T-helper 2 cell treated with Interferon-gamma antibody and Interleukin-4, amounts not matched to agents 5 μg/mL and 100 μg/mL, for 36 hours (primary cell): ENCODE measurements at regions not wholly inside any gene's neighbourhood (a gene's known extent, or its start where the extent isn't known, plus 50 kb on each side); places are given as distances from the start of the nearest gene placed in this dataset.
"Not testable (repeated sequence)": the region's sequence is repeated elsewhere in the genome, so short reads cannot be mapped to it uniquely, and the experiment has no call there.

Source experiments
- DNase-seq: peaks from one replicate; pipeline ENCODE4 v3.0.0; 2021; ENCODE audit warnings: low spot score
- H3K27ac Mint-ChIP-seq: one replicate; pipeline ENCODE4 v1.8.0; 2021; ENCODE audit warnings: mild to moderate bottlenecking, mixed read lengths
- H3K27me3 Mint-ChIP-seq: one replicate; pipeline ENCODE4 v1.8.0; 2021; ENCODE audit warnings: low read depth, mixed read lengths
- H3K36me3 Mint-ChIP-seq: one replicate; pipeline ENCODE4 v1.8.0; 2021; ENCODE audit warnings: low read depth, mixed read lengths
- H3K4me1 Mint-ChIP-seq: one replicate; pipeline ENCODE4 v1.8.0; 2021; ENCODE audit warnings: low read depth, mixed read lengths
- H3K4me3 Mint-ChIP-seq: one replicate; pipeline ENCODE4 v1.8.0; 2022; ENCODE audit warnings: mild to moderate bottlenecking, moderate library complexity, mixed read lengths
- H3K9me3 Mint-ChIP-seq: one replicate; pipeline ENCODE4 v1.8.0; 2021; ENCODE audit warnings: mixed read lengths

DNA sequence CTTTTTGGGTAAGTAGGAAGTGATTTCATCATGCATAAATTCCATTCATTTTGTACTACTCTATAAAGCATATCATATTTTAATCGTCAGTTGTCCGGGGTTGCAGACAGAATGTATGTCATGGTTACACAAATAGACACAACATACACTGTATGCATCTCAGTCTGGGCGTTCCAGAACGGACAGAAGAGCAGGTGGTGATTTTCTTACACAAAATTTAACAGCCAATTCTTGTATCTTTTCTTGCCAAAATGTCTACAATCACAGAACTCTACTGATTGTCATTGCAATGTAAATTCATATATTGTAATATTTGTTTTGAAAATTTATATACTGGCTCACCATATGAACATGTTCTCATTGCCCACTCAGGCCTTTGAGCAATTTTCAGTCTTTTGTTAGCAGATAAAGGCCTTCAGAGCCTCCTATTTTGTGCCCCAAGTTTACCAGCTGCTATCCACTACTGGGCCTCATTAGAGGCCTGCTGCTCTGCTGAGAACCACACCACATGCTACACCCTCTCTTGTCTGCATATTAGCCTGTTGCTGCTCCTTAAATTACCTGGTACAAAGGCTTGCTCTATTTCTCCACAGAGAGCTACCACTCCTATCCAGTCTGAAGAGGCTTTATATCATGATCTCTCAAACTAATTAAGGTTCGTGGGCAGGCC, 61.5 kb downstream of the PRDM13 start:
- Mint-ChIP-seq H3K4me3 (no peak overlapping the region), H3K36me3 (no peaks in the 10 kb centered on the region), H3K9me3 (no peaks in the 10 kb centered on the region), H3K4me1 (no peaks in the 10 kb centered on the region), H3K27me3 (peaks cover 3% of the 10 kb centered on the region), H3K27ac (no peak overlapping the region)
- DNase-seq: no peak

DNA sequence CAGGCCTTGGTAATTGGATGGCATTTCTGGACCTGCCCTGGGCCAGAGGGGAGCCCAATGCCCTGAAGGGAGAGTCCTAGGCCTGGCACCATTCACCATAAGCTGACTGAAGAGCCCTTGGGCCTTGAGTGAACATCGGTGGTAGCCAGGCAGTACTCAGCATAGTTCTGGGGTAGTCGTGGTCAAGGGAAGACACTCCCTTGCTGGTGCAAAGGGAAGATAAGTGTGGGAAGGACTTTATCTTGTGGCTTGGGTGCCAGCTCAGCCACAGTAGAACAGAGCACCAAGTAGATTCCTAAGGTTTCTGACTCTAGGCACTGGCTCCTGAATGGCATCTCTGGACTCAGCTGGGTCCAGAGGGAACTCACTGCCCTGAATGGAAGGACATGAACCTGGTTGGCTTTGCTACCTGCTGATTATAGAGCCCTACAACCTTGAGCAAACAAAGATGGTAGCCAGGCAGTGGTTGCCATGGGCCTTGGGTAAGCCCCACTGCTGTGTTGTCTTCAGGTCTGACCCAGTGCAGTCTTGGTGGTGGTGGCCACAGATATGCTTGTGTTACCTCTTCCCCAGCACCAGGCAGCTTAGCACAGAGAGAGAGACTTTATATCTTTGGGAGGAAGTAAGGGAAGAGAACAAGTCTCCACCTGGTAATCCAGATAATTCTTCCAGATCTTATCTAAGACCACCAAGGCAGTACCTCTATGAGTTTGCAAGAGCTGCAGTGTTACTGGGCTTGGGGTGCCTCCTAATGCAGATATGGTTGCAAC, 83.5 kb downstream of the PRDM13 start:
- no peak overlapping the region for H3K4me3 Mint-ChIP-seq
- H3K27me3 Mint-ChIP-seq: no peaks in the 10 kb centered on the region
- H3K4me1 Mint-ChIP-seq: peaks cover 1% of the 10 kb centered on the region
- no peak overlapping the region for H3K27ac Mint-ChIP-seq
- DNase-seq: no peak
- peaks cover 4% of the 10 kb centered on the region for H3K9me3 Mint-ChIP-seq
- H3K36me3 Mint-ChIP-seq: no peaks in the 10 kb centered on the region

- not testable (repeated sequence) for H3K4me3 Mint-ChIP-seq, H3K27ac Mint-ChIP-seq, DNase-seq, H3K4me1 Mint-ChIP-seq, H3K36me3 Mint-ChIP-seq, H3K9me3 Mint-ChIP-seq, H3K27me3 Mint-ChIP-seq
Observed at GRCh38 chr6:99702287-99702686, 95.7 kb downstream of the PRDM13 start.

GRCh38 chr6:99709062-99709461, 102.4 kb downstream of the PRDM13 start:
- H3K27me3 Mint-ChIP-seq: no peaks in the 10 kb centered on the region
- no peak for DNase-seq
- H3K36me3 Mint-ChIP-seq: no peaks in the 10 kb centered on the region
- no peak overlapping the region for H3K4me3 Mint-ChIP-seq
- no peaks in the 10 kb centered on the region for H3K9me3 Mint-ChIP-seq
- H3K27ac Mint-ChIP-seq: no peak overlapping the region
- H3K4me1 Mint-ChIP-seq: no peaks in the 10 kb centered on the region

- Mint-ChIP-seq H3K36me3 (no peaks in the 10 kb centered on the region), H3K9me3 (no peaks in the 10 kb centered on the region), H3K27me3 (no peaks in the 10 kb centered on the region), H3K4me3 (no peak overlapping the region), H3K27ac (no peak overlapping the region), H3K4me1 (no peaks in the 10 kb centered on the region)
- no peak for DNase-seq
Observed at GRCh38 chr6:99711302-99711701, 104.7 kb downstream of the PRDM13 start.

DNA sequence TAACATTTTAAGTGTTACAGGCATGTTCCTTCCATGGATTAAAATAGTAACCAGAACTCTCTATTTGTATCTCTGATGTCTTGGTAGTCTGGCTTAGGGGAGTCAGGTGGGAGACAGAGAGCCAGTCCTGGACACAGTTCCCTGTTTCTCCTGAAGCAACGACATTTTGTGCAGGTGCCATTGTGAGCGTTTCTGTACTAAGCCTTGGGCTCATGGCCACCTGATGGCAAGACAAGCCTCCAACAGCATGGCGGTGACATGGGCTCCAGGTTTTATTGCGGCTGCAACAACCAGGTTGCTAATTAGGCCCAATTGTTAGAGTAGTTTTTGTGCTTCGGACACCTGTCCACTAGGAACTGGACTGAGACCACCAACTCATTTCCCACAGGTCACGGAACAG, 105.3 kb downstream of the PRDM13 start:
- no peaks in the 10 kb centered on the region for H3K4me1 Mint-ChIP-seq
- H3K27ac Mint-ChIP-seq: no peak overlapping the region
- no peaks in the 10 kb centered on the region for H3K27me3 Mint-ChIP-seq

DNA sequence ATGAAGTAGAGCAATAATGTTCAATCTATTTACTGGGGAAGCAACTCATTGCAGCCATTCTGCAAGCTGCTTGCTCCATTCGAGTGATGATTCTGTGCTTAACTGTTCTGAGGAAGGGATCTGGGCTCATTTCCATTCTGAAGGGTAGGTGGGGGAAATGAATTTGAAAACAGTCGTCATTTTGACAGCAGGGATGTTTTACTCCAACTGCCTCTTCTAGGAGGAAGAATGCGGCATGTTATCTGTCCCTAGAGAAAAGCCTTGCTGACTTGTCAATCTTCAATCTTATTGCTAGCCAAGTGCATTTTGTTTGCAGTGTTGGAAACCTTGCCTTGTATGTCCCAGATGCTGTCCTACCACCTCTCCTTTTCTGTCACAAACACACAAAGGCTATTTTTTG, 105.9 kb downstream of the PRDM13 start:
- Mint-ChIP-seq H3K27me3 (no peaks in the 10 kb centered on the region), H3K36me3 (no peaks in the 10 kb centered on the region), H3K4me3 (no peak overlapping the region), H3K9me3 (peaks cover 5% of the 10 kb centered on the region), H3K4me1 (no peaks in the 10 kb centered on the region), H3K27ac (no peak overlapping the region)
- no peak for DNase-seq

More for the DNA sequence above, 105.3 kb downstream of the PRDM13 start:
- no peak for DNase-seq
- Mint-ChIP-seq H3K9me3 (peaks cover 5% of the 10 kb centered on the region), H3K4me3 (no peak overlapping the region), H3K36me3 (no peaks in the 10 kb centered on the region)

GRCh38 chr6:99722043-99722442, 115.4 kb downstream of the PRDM13 start:
- H3K9me3 Mint-ChIP-seq, H3K4me1 Mint-ChIP-seq, H3K27me3 Mint-ChIP-seq, H3K27ac Mint-ChIP-seq, H3K4me3 Mint-ChIP-seq, DNase-seq, H3K36me3 Mint-ChIP-seq: not testable (repeated sequence)

DNA sequence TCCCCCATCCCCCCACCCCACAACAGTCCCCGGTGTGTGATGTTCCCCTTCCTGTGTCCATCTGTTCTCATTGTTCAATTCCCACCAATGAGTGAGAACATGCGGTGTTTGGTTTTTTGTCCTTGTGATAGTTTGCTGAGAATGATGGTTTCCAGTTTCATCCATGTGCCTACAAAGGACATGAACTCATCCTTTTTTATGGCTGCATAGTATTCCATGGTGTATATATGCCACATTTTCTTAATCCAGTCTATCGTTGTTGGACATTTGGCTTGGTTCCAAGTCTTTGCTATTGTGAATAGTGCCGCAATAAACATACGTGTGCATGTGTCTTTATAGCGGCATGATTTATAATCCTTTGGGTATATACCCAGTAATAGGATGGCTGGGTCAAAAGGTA, 123.6 kb downstream of the PRDM13 start:
- not testable (repeated sequence) for H3K27me3 Mint-ChIP-seq, H3K4me1 Mint-ChIP-seq, H3K4me3 Mint-ChIP-seq, DNase-seq, H3K9me3 Mint-ChIP-seq, H3K36me3 Mint-ChIP-seq, H3K27ac Mint-ChIP-seq

- H3K27me3 Mint-ChIP-seq: peaks cover 8% of the 10 kb centered on the region
- H3K27ac Mint-ChIP-seq: no peak overlapping the region
- no peaks in the 10 kb centered on the region for H3K36me3 Mint-ChIP-seq
- no peaks in the 10 kb centered on the region for H3K9me3 Mint-ChIP-seq
- no peak overlapping the region for H3K4me3 Mint-ChIP-seq
- DNase-seq: no peak
- no peaks in the 10 kb centered on the region for H3K4me1 Mint-ChIP-seq
Observed at GRCh38 chr6:99736302-99736701, 129.7 kb downstream of the PRDM13 start.

DNA sequence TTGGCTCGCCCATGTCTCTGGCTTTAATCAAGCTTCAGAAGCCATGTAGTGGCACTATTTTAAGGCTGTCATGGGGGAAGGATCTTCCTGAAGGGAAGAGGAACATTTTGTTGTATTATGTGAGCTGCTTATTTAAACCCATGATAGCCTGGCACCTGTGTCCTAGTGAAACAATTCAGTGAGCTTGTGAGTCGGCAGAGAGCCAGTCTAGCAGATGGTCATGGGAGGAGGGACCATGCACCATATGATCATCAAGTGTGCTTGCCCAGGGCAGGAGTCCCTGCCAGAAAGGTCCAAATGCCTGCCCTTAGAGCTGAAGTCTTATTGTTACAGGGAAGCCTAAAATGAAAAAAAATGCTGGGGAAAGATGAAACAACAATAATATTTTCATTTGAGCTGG, 132.9 kb downstream of the PRDM13 start:
- peaks cover 18% of the 10 kb centered on the region for H3K27me3 Mint-ChIP-seq
- no peaks in the 10 kb centered on the region for H3K4me1 Mint-ChIP-seq
- no peak overlapping the region for H3K4me3 Mint-ChIP-seq
- DNase-seq: no peak
- H3K9me3 Mint-ChIP-seq: no peaks in the 10 kb centered on the region
- no peaks in the 10 kb centered on the region for H3K36me3 Mint-ChIP-seq
- no peak overlapping the region for H3K27ac Mint-ChIP-seq

DNA sequence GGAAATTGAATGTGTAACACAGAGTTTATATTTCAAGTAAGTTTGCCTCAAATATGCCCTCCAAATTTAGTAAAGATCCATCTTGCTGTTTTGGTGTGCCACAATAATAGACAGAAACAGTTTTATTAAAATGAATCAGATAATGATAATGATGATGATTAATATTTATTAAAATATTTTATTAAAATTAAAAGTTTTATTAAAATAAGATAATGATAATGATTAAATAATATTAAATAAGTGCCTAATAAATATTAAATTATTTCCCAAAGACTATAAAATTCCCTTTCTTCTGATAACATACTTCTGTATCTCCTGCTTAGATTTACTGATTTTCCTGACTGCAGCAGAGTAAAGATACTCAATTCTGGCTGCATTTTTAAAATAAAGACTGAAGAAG, 134.5 kb downstream of the PRDM13 start:
- Mint-ChIP-seq H3K4me3 (no peak overlapping the region), H3K9me3 (no peaks in the 10 kb centered on the region), H3K27ac (no peak overlapping the region), H3K36me3 (no peaks in the 10 kb centered on the region), H3K27me3 (peaks cover 15% of the 10 kb centered on the region), H3K4me1 (no peaks in the 10 kb centered on the region)
- no peak for DNase-seq

DNA sequence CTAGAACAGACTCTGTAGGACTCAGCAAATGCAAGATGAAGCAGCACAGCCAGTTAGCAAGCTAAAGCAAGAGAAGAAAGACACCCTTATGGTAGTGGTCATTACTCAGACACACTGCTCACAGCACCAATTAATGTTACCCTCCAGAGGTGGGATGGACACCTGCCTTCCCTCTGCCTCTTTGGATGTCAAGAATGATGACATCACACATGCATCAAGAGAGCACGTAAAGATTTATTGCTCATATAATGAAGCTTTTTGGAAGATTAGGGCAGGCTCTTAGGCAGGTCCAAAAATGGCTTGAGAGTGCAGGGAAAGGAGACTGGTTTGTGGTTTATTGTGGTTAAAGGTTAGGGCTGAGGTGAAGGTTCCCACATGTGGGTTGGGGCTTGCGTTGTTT, 137.0 kb downstream of the PRDM13 start:
- H3K27ac Mint-ChIP-seq: no peak overlapping the region
- no peak overlapping the region for H3K4me3 Mint-ChIP-seq
- no peaks in the 10 kb centered on the region for H3K4me1 Mint-ChIP-seq
- no peaks in the 10 kb centered on the region for H3K9me3 Mint-ChIP-seq
- no peaks in the 10 kb centered on the region for H3K36me3 Mint-ChIP-seq
- no peak for DNase-seq
- H3K27me3 Mint-ChIP-seq: peaks cover 17% of the 10 kb centered on the region

DNA sequence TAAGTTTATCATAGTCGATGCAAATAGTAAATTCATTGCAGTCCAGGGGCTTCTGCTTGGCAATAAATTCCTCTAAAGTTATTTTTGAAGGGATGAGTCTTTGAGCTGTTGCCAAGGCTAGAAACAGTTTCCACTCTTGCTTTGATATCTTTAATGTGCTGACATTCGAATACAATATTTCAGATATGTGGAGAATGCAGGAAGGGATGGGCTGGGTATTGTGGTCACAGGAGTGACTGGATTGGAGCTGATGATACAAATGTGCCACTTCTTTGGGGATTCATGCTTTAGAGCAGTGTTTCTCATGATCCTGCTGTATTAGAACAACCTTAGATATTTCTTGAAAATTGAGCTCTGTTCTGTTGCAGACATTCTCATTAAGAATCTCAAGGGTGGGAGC, 139.0 kb downstream of the PRDM13 start:
- H3K4me1 Mint-ChIP-seq: no peaks in the 10 kb centered on the region
- peaks cover 17% of the 10 kb centered on the region for H3K27me3 Mint-ChIP-seq
- no peak for DNase-seq
- H3K27ac Mint-ChIP-seq: no peak overlapping the region
- H3K4me3 Mint-ChIP-seq: no peak overlapping the region
- H3K9me3 Mint-ChIP-seq: no peaks in the 10 kb centered on the region
- no peaks in the 10 kb centered on the region for H3K36me3 Mint-ChIP-seq
